Muscle of leg (tissue), 3 donors: ENCODE measurements at regions not wholly inside any gene's neighbourhood (a gene's known extent, or its start where the extent isn't known, plus 50 kb on each side); places are given as distances from the start of the nearest gene placed in this dataset.
"Not testable (repeated sequence)": the region's sequence is repeated elsewhere in the genome, so short reads cannot be mapped to it uniquely, and the experiment has no call there.

Experiments used
- DNase-seq: peaks from one replicate; pipeline ENCODE4 v3.0.0; 2013
- H3K27ac ChIP-seq: one replicate; pipeline ENCODE4 v1.5.1; 2013; ENCODE audit warnings: mild to moderate bottlenecking, low read length, control low read depth
- H3K27me3 ChIP-seq: one replicate; pipeline ENCODE4 v1.6.1; 2013; ENCODE audit warnings: low read length; ENCODE audit not compliant: control insufficient read depth, insufficient read depth
- H3K36me3 ChIP-seq: one replicate; pipeline ENCODE4 v1.6.1; 2013; ENCODE audit warnings: low read length; ENCODE audit not compliant: control insufficient read depth, insufficient read depth
- H3K4me1 ChIP-seq: one replicate; pipeline ENCODE4 v1.6.1; 2013; ENCODE audit warnings: low read length; ENCODE audit not compliant: control insufficient read depth, insufficient read depth
- H3K4me3 ChIP-seq: one replicate; pipeline ENCODE4 v1.5.1; 2013; ENCODE audit warnings: low read length, control low read depth
- H3K9me3 ChIP-seq: replicated peaks from 2 replicates; pipeline ENCODE4 v1.6.1; 2013; ENCODE audit warnings: low read depth, low read length; ENCODE audit not compliant: control insufficient read depth
- whole genome bisulfite sequencing: methylation state at CpG from one replicate; pipeline ENCODE4 v1.1.5; 2013; ENCODE audit warnings: missing lambda C conversion rate; ENCODE audit not compliant: insufficient coverage; 5-methylcytosine and 5-hydroxymethylcytosine counted together

GRCh38 chr4:151860561-151861093 is 99.8 kb upstream of the GATB start:
- Histone ChIP-seq H3K4me1 (no peaks in the 10 kb centered on the region), H3K27me3 (no peaks in the 10 kb centered on the region), H3K9me3 (no peaks in the 10 kb centered on the region), H3K27ac (no peak overlapping the region), H3K4me3 (no peak overlapping the region), H3K36me3 (no peaks in the 10 kb centered on the region)
- 87% methylated on average over 11 of the region's 16 CpGs for WGBS
- no peak for DNase-seq

GRCh38 chr4:151859641-151860040 is 98.8 kb upstream of the GATB start:
- peak; percentile 18 for DNase-seq
- 69% methylated on average over 2 of the region's 3 CpGs for WGBS

GRCh38 chr4:151858356-151858755 is 97.5 kb upstream of the GATB start:
- DNase-seq: no peak
- no peaks in the 10 kb centered on the region for H3K36me3 ChIP-seq
- no peaks in the 10 kb centered on the region for H3K9me3 ChIP-seq
- no peaks in the 10 kb centered on the region for H3K4me1 ChIP-seq
- no peak overlapping the region for H3K27ac ChIP-seq
- H3K4me3 ChIP-seq: no peak overlapping the region
- WGBS: no CpG with 5 or more reads among the region's 4 CpGs
- peaks cover 2% of the 10 kb centered on the region for H3K27me3 ChIP-seq

More at GRCh38 chr4:151859641-151860040, 98.8 kb upstream of the GATB start:
- Histone ChIP-seq H3K36me3 (no peaks in the 10 kb centered on the region), H3K4me3 (no peak overlapping the region), H3K27me3 (peaks cover 2% of the 10 kb centered on the region), H3K4me1 (no peaks in the 10 kb centered on the region), H3K9me3 (no peaks in the 10 kb centered on the region), H3K27ac (no peak overlapping the region)

GRCh38 chr4:151857368-151857767 is 96.6 kb upstream of the GATB start:
- H3K9me3 ChIP-seq: no peaks in the 10 kb centered on the region
- 25% methylated on average over 2 of the region's 4 CpGs for WGBS
- no peak overlapping the region for H3K27ac ChIP-seq
- no peak overlapping the region for H3K4me3 ChIP-seq
- H3K4me1 ChIP-seq: no peaks in the 10 kb centered on the region
- no peak for DNase-seq
- H3K36me3 ChIP-seq: no peaks in the 10 kb centered on the region
- H3K27me3 ChIP-seq: peaks cover 2% of the 10 kb centered on the region

GRCh38 chr4:151855747-151856146 is 94.9 kb upstream of the GATB start:
- Histone ChIP-seq H3K27me3 (peaks cover 2% of the 10 kb centered on the region), H3K9me3 (no peaks in the 10 kb centered on the region), H3K27ac (no peak overlapping the region), H3K4me1 (no peaks in the 10 kb centered on the region), H3K36me3 (no peaks in the 10 kb centered on the region), H3K4me3 (no peak overlapping the region)
- no CpG with 5 or more reads among the region's 1 CpG for WGBS
- no peak for DNase-seq

GRCh38 chr4:151854731-151855130 is 93.9 kb upstream of the GATB start:
- no peaks in the 10 kb centered on the region for H3K36me3 ChIP-seq
- DNase-seq: no peak
- WGBS: no CpG with 5 or more reads among the region's 1 CpG

GRCh38 chr4:151853034-151853433 is 92.2 kb upstream of the GATB start:
- DNase-seq: no peak
- WGBS: 71% methylated on average over 1 of the region's 4 CpGs
- no peaks in the 10 kb centered on the region for H3K4me1 ChIP-seq
- no peak overlapping the region for H3K4me3 ChIP-seq
- H3K9me3 ChIP-seq: no peaks in the 10 kb centered on the region
- H3K27ac ChIP-seq: no peak overlapping the region
- peaks cover 2% of the 10 kb centered on the region for H3K27me3 ChIP-seq
- H3K36me3 ChIP-seq: no peaks in the 10 kb centered on the region

More at GRCh38 chr4:151854731-151855130, 93.9 kb upstream of the GATB start:
- H3K9me3 ChIP-seq: no peaks in the 10 kb centered on the region
- H3K27ac ChIP-seq: no peak overlapping the region
- peaks cover 2% of the 10 kb centered on the region for H3K27me3 ChIP-seq
- H3K4me3 ChIP-seq: no peak overlapping the region
- no peaks in the 10 kb centered on the region for H3K4me1 ChIP-seq

GRCh38 chr4:151852202-151852601 is 91.4 kb upstream of the GATB start:
- no CpG with 5 or more reads among the region's 2 CpGs for whole genome bisulfite sequencing
- no peaks in the 10 kb centered on the region for H3K9me3 ChIP-seq
- H3K4me1 ChIP-seq: no peaks in the 10 kb centered on the region
- no peaks in the 10 kb centered on the region for H3K36me3 ChIP-seq
- no peak overlapping the region for H3K27ac ChIP-seq
- no peak for DNase-seq
- H3K4me3 ChIP-seq: no peak overlapping the region
- peaks cover 2% of the 10 kb centered on the region for H3K27me3 ChIP-seq

- Histone ChIP-seq H3K27ac (no peak overlapping the region), H3K4me1 (no peaks in the 10 kb centered on the region), H3K9me3 (no peaks in the 10 kb centered on the region), H3K4me3 (no peak overlapping the region), H3K27me3 (peaks cover 2% of the 10 kb centered on the region), H3K36me3 (no peaks in the 10 kb centered on the region)
- DNase-seq: no peak
- WGBS: 100% methylated on average over 1 of the region's 2 CpGs
Measured at GRCh38 chr4:151851354-151851753, 90.5 kb upstream of the GATB start.

- H3K27me3 ChIP-seq: peaks cover 2% of the 10 kb centered on the region
- H3K36me3 ChIP-seq: no peaks in the 10 kb centered on the region
- 60% methylated on average over 1 of the region's 2 CpGs for WGBS
- H3K4me1 ChIP-seq: no peaks in the 10 kb centered on the region
- DNase-seq: no peak
- no peak overlapping the region for H3K27ac ChIP-seq
- H3K4me3 ChIP-seq: no peak overlapping the region
- H3K9me3 ChIP-seq: no peaks in the 10 kb centered on the region
Measured at GRCh38 chr4:151850791-151851213, 90.0 kb upstream of the GATB start.

GRCh38 chr4:151845551-151845950 is 84.7 kb upstream of the GATB start:
- no CpG with 5 or more reads among the region's 3 CpGs for WGBS
- H3K4me3 ChIP-seq, H3K36me3 ChIP-seq, H3K27me3 ChIP-seq, H3K27ac ChIP-seq, H3K4me1 ChIP-seq, H3K9me3 ChIP-seq, DNase-seq: not testable (repeated sequence)
